HG03066 (cell line): ENCODE measurements at regions not wholly inside any gene's neighbourhood (a gene's known extent, or its start where the extent isn't known, plus 50 kb on each side); places are given as distances from the start of the nearest gene placed in this dataset.
A peak's percentile ranks its signal among the peaks of the same experiment; 100 is the strongest.

Experiments used
- ATAC-seq: cut with Tn5 transposase; IDR thresholded peaks from one replicate; pipeline ENCODE4 v1.9.1; 2021; ENCODE audit warnings: low read depth; ENCODE audit not compliant: unreplicated experiment

- ATAC-seq: no peak
These were observed 291.5 kb upstream of the NFE2L3 start for GRCh38 chr7:25860275-25861163.

- no peak for ATAC-seq
These were observed 290.9 kb upstream of the NFE2L3 start for GRCh38 chr7:25861164-25861496.

- ATAC-seq: no peak
These were observed 290.3 kb upstream of the NFE2L3 start for GRCh38 chr7:25861601-25862260.

- ATAC-seq: peak; percentile 90
These were observed 289.6 kb upstream of the NFE2L3 start for GRCh38 chr7:25862261-25863004.

GRCh38 chr7:25863005-25863728 lies 288.8 kb upstream of the NFE2L3 start:
- no peak for ATAC-seq

- no peak for ATAC-seq
These were observed 288.3 kb upstream of the NFE2L3 start for GRCh38 chr7:25863729-25864110.

GRCh38 chr7:25864511-25864910 lies 287.5 kb upstream of the NFE2L3 start:
- ATAC-seq: no peak

GRCh38 chr7:25864943-25865751 lies 286.9 kb upstream of the NFE2L3 start:
- ATAC-seq: no peak

- ATAC-seq: no peak
These were observed 283.5 kb upstream of the NFE2L3 start for GRCh38 chr7:25868509-25868908.

GRCh38 chr7:25870574-25870973 lies 281.4 kb upstream of the NFE2L3 start:
- ATAC-seq: no peak

- ATAC-seq: no peak
These were observed 275.9 kb upstream of the NFE2L3 start for GRCh38 chr7:25876092-25876491.

GRCh38 chr7:25877802-25878789 lies 273.9 kb upstream of the NFE2L3 start:
- no peak for ATAC-seq

GRCh38 chr7:25879799-25880198 lies 272.2 kb upstream of the NFE2L3 start:
- ATAC-seq: no peak

GRCh38 chr7:25881317-25882037 lies 270.5 kb upstream of the NFE2L3 start:
- no peak for ATAC-seq

GRCh38 chr7:25882151-25882773 lies 269.7 kb upstream of the NFE2L3 start:
- no peak for ATAC-seq

GRCh38 chr7:25884265-25884828 lies 267.7 kb upstream of the NFE2L3 start:
- no peak for ATAC-seq

GRCh38 chr7:25885057-25885576 lies 266.9 kb upstream of the NFE2L3 start:
- no peak for ATAC-seq
